GM19324 (cell line): ENCODE measurements at regions not wholly inside any gene's neighbourhood (a gene's known extent, or its start where the extent isn't known, plus 50 kb on each side); places are given as distances from the start of the nearest gene placed in this dataset.

Source experiments
- ATAC-seq: cut with Tn5 transposase; IDR thresholded peaks from one replicate; pipeline ENCODE4 v1.9.1; 2021; ENCODE audit warnings: mild to moderate bottlenecking, moderate library complexity; ENCODE audit not compliant: unreplicated experiment, low FRiP score

GRCh38 chr1:228913626-228914414, 178.5 kb downstream of the RHOU start:
- no peak for ATAC-seq

- ATAC-seq: no peak
Measured at GRCh38 chr1:228914700-228915099, 179.4 kb downstream of the RHOU start.

GRCh38 chr1:228917342-228917741, 182.1 kb downstream of the RHOU start:
- ATAC-seq: no peak

GRCh38 chr1:228917755-228918154, 182.5 kb downstream of the RHOU start:
- no peak for ATAC-seq

GRCh38 chr1:228918335-228918734, 183.1 kb downstream of the RHOU start:
- ATAC-seq: no peak

- no peak for ATAC-seq
Measured at GRCh38 chr1:228919914-228920313, 184.6 kb downstream of the RHOU start.

GRCh38 chr1:228920831-228921230, 185.6 kb downstream of the RHOU start:
- no peak for ATAC-seq

GRCh38 chr1:228921481-228921880, 186.2 kb downstream of the RHOU start:
- ATAC-seq: no peak

- ATAC-seq: no peak
Measured at GRCh38 chr1:228922722-228923376, 187.6 kb downstream of the RHOU start.

GRCh38 chr1:228923973-228924686, 188.9 kb downstream of the RHOU start:
- ATAC-seq: no peak

GRCh38 chr1:228925691-228926090, 190.4 kb downstream of the RHOU start:
- no peak for ATAC-seq

GRCh38 chr1:228927421-228927820, 192.1 kb downstream of the RHOU start:
- no peak for ATAC-seq

- no peak for ATAC-seq
Measured at GRCh38 chr1:228927946-228928898, 192.9 kb downstream of the RHOU start.

GRCh38 chr1:228929476-228930027, 194.3 kb downstream of the RHOU start:
- no peak for ATAC-seq

GRCh38 chr1:228930479-228930957, 195.2 kb downstream of the RHOU start:
- no peak for ATAC-seq

GRCh38 chr1:228933753-228934152, 198.5 kb downstream of the RHOU start:
- ATAC-seq: no peak

GRCh38 chr1:228935198-228935663, 200.0 kb downstream of the RHOU start:
- ATAC-seq: no peak

GRCh38 chr1:228935855-228936727, 200.8 kb downstream of the RHOU start:
- no peak for ATAC-seq

GRCh38 chr1:228936881-228937280, 201.6 kb downstream of the RHOU start:
- no peak for ATAC-seq
